ENCODE measurements at regions not wholly inside any gene's neighbourhood (a gene's known extent, or its start where the extent isn't known, plus 50 kb on each side); places are given as distances from the start of the nearest gene placed in this dataset.

DNA sequence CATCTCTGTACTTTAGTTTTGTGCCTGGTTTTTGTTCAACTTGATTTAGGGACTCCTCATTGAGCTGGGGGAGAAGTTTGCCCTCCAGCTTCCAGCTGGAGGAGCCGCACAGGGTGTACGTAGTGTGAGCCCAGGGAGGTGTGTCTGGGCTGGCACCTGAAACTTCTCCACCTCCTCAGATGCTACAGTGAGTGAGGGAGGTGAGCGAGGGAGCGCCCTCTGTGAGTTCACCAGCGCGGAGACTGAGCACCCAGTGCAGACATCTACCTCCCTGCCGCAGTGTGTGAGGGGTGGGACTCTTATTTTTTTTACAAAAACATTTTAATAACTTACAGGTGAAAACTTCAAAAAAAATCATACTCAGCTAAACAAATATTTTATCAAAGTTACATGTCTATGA is 204.2 kb upstream of the HS6ST1 start:
- Histone ChIP-seq H3K27me3 (ENCODE audit: insufficient read depth, poor library complexity, severe bottlenecking) (no peaks in the 10 kb centered on the region), H3K4me3 (replicated peaks; ENCODE audit: insufficient read depth, low read length) (no peak overlapping the region), H3K27ac (replicated peaks) (no peak overlapping the region)
- TF ChIP-seq POLR2AphosphoS5 (IDR thresholded peaks at IDR 0.05; ENCODE audit: low read depth) (no peak), GABPA (IDR thresholded peaks at IDR 0.05; ENCODE audit: low read depth) (no peak), CTCF (IDR thresholded peaks at IDR 0.05; ENCODE audit: insufficient read depth, low read length) (no peak), SPI1 (IDR thresholded peaks at IDR 0.05; ENCODE audit: borderline replicate concordance, low read depth) (no peak)
- TF ChIP-seq, protein P1, sequence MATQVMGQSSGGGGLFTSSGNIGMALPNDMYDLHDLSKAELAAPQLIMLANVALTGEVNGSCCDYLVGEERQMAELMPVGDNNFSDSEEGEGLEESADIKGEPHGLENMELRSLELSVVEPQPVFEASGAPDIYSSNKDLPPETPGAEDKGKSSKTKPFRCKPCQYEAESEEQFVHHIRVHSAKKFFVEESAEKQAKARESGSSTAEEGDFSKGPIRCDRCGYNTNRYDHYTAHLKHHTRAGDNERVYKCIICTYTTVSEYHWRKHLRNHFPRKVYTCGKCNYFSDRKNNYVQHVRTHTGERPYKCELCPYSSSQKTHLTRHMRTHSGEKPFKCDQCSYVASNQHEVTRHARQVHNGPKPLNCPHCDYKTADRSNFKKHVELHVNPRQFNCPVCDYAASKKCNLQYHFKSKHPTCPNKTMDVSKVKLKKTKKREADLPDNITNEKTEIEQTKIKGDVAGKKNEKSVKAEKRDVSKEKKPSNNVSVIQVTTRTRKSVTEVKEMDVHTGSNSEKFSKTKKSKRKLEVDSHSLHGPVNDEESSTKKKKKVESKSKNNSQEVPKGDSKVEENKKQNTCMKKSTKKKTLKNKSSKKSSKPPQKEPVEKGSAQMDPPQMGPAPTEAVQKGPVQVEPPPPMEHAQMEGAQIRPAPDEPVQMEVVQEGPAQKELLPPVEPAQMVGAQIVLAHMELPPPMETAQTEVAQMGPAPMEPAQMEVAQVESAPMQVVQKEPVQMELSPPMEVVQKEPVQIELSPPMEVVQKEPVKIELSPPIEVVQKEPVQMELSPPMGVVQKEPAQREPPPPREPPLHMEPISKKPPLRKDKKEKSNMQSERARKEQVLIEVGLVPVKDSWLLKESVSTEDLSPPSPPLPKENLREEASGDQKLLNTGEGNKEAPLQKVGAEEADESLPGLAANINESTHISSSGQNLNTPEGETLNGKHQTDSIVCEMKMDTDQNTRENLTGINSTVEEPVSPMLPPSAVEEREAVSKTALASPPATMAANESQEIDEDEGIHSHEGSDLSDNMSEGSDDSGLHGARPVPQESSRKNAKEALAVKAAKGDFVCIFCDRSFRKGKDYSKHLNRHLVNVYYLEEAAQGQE (IDR thresholded peaks at IDR 0.05; ENCODE audit: insufficient replicate concordance, low read depth): no peak
- DNase-seq (ENCODE audit: low read depth in 1 of 2, low spot score in 1 of 2): no peak

DNA sequence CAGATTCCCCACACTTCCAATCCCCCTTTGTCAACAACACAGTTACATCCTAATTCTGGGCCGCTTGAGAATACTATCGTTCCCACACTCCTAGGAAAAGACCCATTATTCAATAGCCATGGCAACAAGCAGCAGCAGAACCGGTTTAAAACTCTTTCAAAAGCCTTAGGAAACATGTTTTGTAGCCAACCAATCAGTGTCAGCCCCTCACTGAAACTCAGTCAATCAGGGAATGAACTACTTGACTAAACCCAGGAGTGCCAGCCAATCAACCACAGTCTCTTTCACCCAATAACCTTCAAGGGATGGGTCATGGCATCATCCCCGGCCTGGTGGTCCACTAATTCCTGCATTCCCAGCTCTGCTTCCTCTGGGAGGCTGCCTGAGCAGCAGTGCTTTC is 204.8 kb upstream of the HS6ST1 start:
- Histone ChIP-seq H3K4me3 (replicated peaks; ENCODE audit: insufficient read depth, low read length) (no peak overlapping the region), H3K27me3 (ENCODE audit: insufficient read depth, poor library complexity, severe bottlenecking) (no peaks in the 10 kb centered on the region), H3K27ac (replicated peaks) (no peak overlapping the region)
- DNase-seq (ENCODE audit: low read depth in 1 of 2, low spot score in 1 of 2): no peak
- TF ChIP-seq GABPA (IDR thresholded peaks at IDR 0.05; ENCODE audit: low read depth): no peak
- no peak for TF ChIP-seq CTCF (IDR thresholded peaks at IDR 0.05; ENCODE audit: insufficient read depth, low read length)
- TF ChIP-seq SPI1 (IDR thresholded peaks at IDR 0.05; ENCODE audit: borderline replicate concordance, low read depth): no peak

GRCh38 chr2:128524183-128524582 is 205.5 kb upstream of the HS6ST1 start:
- H3K4me3 ChIP-seq (replicated peaks; ENCODE audit: insufficient read depth, low read length): no peak overlapping the region
- H3K27ac ChIP-seq (replicated peaks): no peak overlapping the region
- H3K27me3 ChIP-seq (ENCODE audit: insufficient read depth, poor library complexity, severe bottlenecking): no peaks in the 10 kb centered on the region
- DNase-seq (ENCODE audit: low read depth in 1 of 2, low spot score in 1 of 2): no peak
- TF ChIP-seq CTCF (IDR thresholded peaks at IDR 0.05; ENCODE audit: insufficient read depth, low read length): no peak
- no peak for TF ChIP-seq SPI1 (IDR thresholded peaks at IDR 0.05; ENCODE audit: borderline replicate concordance, low read depth)
- TF ChIP-seq POLR2AphosphoS5 (IDR thresholded peaks at IDR 0.05; ENCODE audit: low read depth): no peak
- TF ChIP-seq, protein P1 (IDR thresholded peaks at IDR 0.05; ENCODE audit: insufficient replicate concordance, low read depth): no peak
- TF ChIP-seq GABPA (IDR thresholded peaks at IDR 0.05; ENCODE audit: low read depth): no peak

- no peak for DNase-seq (ENCODE audit: low read depth in 1 of 2, low spot score in 1 of 2)
- Histone ChIP-seq H3K27ac (replicated peaks) (no peak overlapping the region), H3K4me3 (replicated peaks; ENCODE audit: insufficient read depth, low read length) (no peak overlapping the region), H3K27me3 (ENCODE audit: insufficient read depth, poor library complexity, severe bottlenecking) (no peaks in the 10 kb centered on the region)
- TF ChIP-seq SPI1 (IDR thresholded peaks at IDR 0.05; ENCODE audit: borderline replicate concordance, low read depth) (no peak), POLR2AphosphoS5 (IDR thresholded peaks at IDR 0.05; ENCODE audit: low read depth) (no peak), CTCF (IDR thresholded peaks at IDR 0.05; ENCODE audit: insufficient read depth, low read length) (no peak), GABPA (IDR thresholded peaks at IDR 0.05; ENCODE audit: low read depth) (no peak)
- TF ChIP-seq, protein P1 (IDR thresholded peaks at IDR 0.05; ENCODE audit: insufficient replicate concordance, low read depth): no peak
Observed at GRCh38 chr2:128525653-128526052, 207.0 kb upstream of the HS6ST1 start.

Data from HL-60 (cell line).